ENCODE measurements at regions not wholly inside any gene's neighbourhood (a gene's known extent, or its start where the extent isn't known, plus 50 kb on each side); places are given as distances from the start of the nearest gene placed in this dataset.

GRCh38 chr6:55977959-55978665 is 102.7 kb upstream of the BMP5 start:
- no peak for DNase-seq (ENCODE audit: low read depth in 1 of 2, low spot score in 1 of 2)
- no peak for TF ChIP-seq POLR2AphosphoS5 (IDR thresholded peaks at IDR 0.05; ENCODE audit: low read depth)
- no peak for TF ChIP-seq SPI1 (IDR thresholded peaks at IDR 0.05; ENCODE audit: borderline replicate concordance, low read depth)
- no peak for TF ChIP-seq REST (IDR thresholded peaks at IDR 0.05; ENCODE audit: insufficient replicate concordance, low read depth)
- no peak for TF ChIP-seq GABPA (IDR thresholded peaks at IDR 0.05; ENCODE audit: low read depth)
- TF ChIP-seq CTCF (IDR thresholded peaks at IDR 0.05; ENCODE audit: insufficient read depth, low read length), result no peak

GRCh38 chr6:55974688-55975087 is 99.3 kb upstream of the BMP5 start:
- H3K27ac ChIP-seq (replicated peaks), result no peak overlapping the region
- TF ChIP-seq CTCF (IDR thresholded peaks at IDR 0.05; ENCODE audit: insufficient read depth, low read length) (no peak), REST (IDR thresholded peaks at IDR 0.05; ENCODE audit: insufficient replicate concordance, low read depth) (no peak), POLR2AphosphoS5 (IDR thresholded peaks at IDR 0.05; ENCODE audit: low read depth) (no peak), SPI1 (IDR thresholded peaks at IDR 0.05; ENCODE audit: borderline replicate concordance, low read depth) (no peak), GABPA (IDR thresholded peaks at IDR 0.05; ENCODE audit: low read depth) (no peak)
- DNase-seq (ENCODE audit: low read depth in 1 of 2, low spot score in 1 of 2), result no peak
- H3K27me3 ChIP-seq (ENCODE audit: insufficient read depth, poor library complexity, severe bottlenecking), result no peaks in the 10 kb centered on the region
- H3K4me3 ChIP-seq (replicated peaks; ENCODE audit: insufficient read depth, low read length), result no peak overlapping the region

More at GRCh38 chr6:55977959-55978665, 102.7 kb upstream of the BMP5 start:
- H3K27me3 ChIP-seq (ENCODE audit: insufficient read depth, poor library complexity, severe bottlenecking), result no peaks in the 10 kb centered on the region
- H3K4me3 ChIP-seq (replicated peaks; ENCODE audit: insufficient read depth, low read length), result no peak overlapping the region
- no peak overlapping the region for H3K27ac ChIP-seq (replicated peaks)

GRCh38 chr6:55972091-55972490 is 96.7 kb upstream of the BMP5 start:
- Histone ChIP-seq H3K27ac (replicated peaks) (no peak overlapping the region), H3K27me3 (ENCODE audit: insufficient read depth, poor library complexity, severe bottlenecking) (peaks cover 3% of the 10 kb centered on the region), H3K4me3 (replicated peaks; ENCODE audit: insufficient read depth, low read length) (no peak overlapping the region)
- DNase-seq (ENCODE audit: low read depth in 1 of 2, low spot score in 1 of 2), result no peak
- no peak for TF ChIP-seq SPI1 (IDR thresholded peaks at IDR 0.05; ENCODE audit: borderline replicate concordance, low read depth)
- no peak for TF ChIP-seq GABPA (IDR thresholded peaks at IDR 0.05; ENCODE audit: low read depth)
- TF ChIP-seq CTCF (IDR thresholded peaks at IDR 0.05; ENCODE audit: insufficient read depth, low read length), result no peak
- no peak for TF ChIP-seq REST (IDR thresholded peaks at IDR 0.05; ENCODE audit: insufficient replicate concordance, low read depth)
- TF ChIP-seq POLR2AphosphoS5 (IDR thresholded peaks at IDR 0.05; ENCODE audit: low read depth), result no peak

Data from HL-60 (cell line).